Left lung (tissue), 4 donors: ENCODE measurements at regions not wholly inside any gene's neighbourhood (a gene's known extent, or its start where the extent isn't known, plus 50 kb on each side); places are given as distances from the start of the nearest gene placed in this dataset.

Experiments used
- ATAC-seq: fragments of 200-7000 bp; cut with Tn5 transposase; one replicate; pipeline ENCODE4 v1.9.1; 2020; ENCODE audit warnings: moderate library complexity
- DNase-seq, 4 donors: peaks; one replicate each; pipeline ENCODE4 v3.0.0-alpha.2; 2013 to 2020
- H3K27ac ChIP-seq, 2 donors: fragments of 200-600 bp; sonication (generic) in 1 of 2; one replicate each; pipeline versions ENCODE4 v1.5.0 to v1.8.0; 2020 to 2021
- H3K27me3 ChIP-seq, 2 donors: fragments of 200-600 bp; sonication (generic) in 1 of 2; one replicate each; pipeline versions ENCODE4 v1.5.0 to v1.8.0; 2020 to 2021
- H3K36me3 ChIP-seq, 2 donors: fragments of 200-600 bp; sonication (generic) in 1 of 2; one replicate each; pipeline versions ENCODE4 v1.5.0 to v1.8.0; 2020 to 2021
- H3K4me1 ChIP-seq, 2 donors: fragments of 200-600 bp; one replicate each; pipeline ENCODE4 v1.8.0; 2021
- H3K4me3 ChIP-seq, 2 donors: fragments of 200-600 bp; sonication (generic) in 1 of 2; one replicate each; pipeline versions ENCODE4 v1.5.0 to v1.8.0; 2020 to 2021; ENCODE audit warnings: mild to moderate bottlenecking in 1 of 2
- H3K9me3 ChIP-seq, 2 donors: fragments of 200-600 bp; sonication (generic) in 1 of 2; one replicate each; pipeline versions ENCODE4 v1.5.0 to v1.8.0; 2020 to 2021
- CTCF ChIP-seq, 2 donors: fragments of 200-600 bp; sonication (generic) in 1 of 2; IDR thresholded peaks; one replicate each; pipeline versions ENCODE4 v1.5.0 to v1.8.0; 2021; ENCODE audit warnings: antibody characterized with exemption in 2 of 2
- intact Hi-C, 2 donors: fragments of 100-400 bp; cut with DNase I; formaldehyde crosslinking; loops; one replicate each; pipeline versions ENCODE4 v1.11.2 to v1.14.2; 2022
- donor health status: DM: no; HTN: yes; CAD: no.
- donor health status: DM: no; HTN: no; CAD: no.

- intact Hi-C loops: no loop called here
- H3K27me3 ChIP-seq: no peaks in the 10 kb centered on the region
- no peaks in the 10 kb centered on the region for H3K4me1 ChIP-seq
- no peaks in the 10 kb centered on the region for H3K36me3 ChIP-seq
- ATAC-seq: no peak
- no peak overlapping the region for H3K27ac ChIP-seq
- no peak overlapping the region for H3K4me3 ChIP-seq
- no peak for DNase-seq
- TF ChIP-seq CTCF (IDR thresholded peaks at IDR 0.05): no peak
- no peaks in the 10 kb centered on the region for H3K9me3 ChIP-seq
Measured at GRCh38 chr15:53068636-53069035, 278.5 kb upstream of the ONECUT1 start.

GRCh38 chr15:53059273-53060043 is 269.3 kb upstream of the ONECUT1 start:
- Histone ChIP-seq H3K27ac (no peak overlapping the region), H3K36me3 (no peaks in the 10 kb centered on the region), H3K4me1 (no peaks in the 10 kb centered on the region), H3K4me3 (no peak overlapping the region), H3K9me3 (no peaks in the 10 kb centered on the region), H3K27me3 (no peaks in the 10 kb centered on the region)
- no peak for TF ChIP-seq CTCF (IDR thresholded peaks at IDR 0.05)
- ATAC-seq (no peak), DNase-seq (no peak)
- intact Hi-C loops: no loop called here

GRCh38 chr15:53046153-53046790 is 256.1 kb upstream of the ONECUT1 start:
- no peak for ATAC-seq
- TF ChIP-seq CTCF (IDR thresholded peaks at IDR 0.05): no peak

GRCh38 chr15:53038655-53038941 is 248.5 kb upstream of the ONECUT1 start:
- Histone ChIP-seq H3K4me3 (no peak overlapping the region), H3K36me3 (no peaks in the 10 kb centered on the region), H3K9me3 (no peaks in the 10 kb centered on the region), H3K27me3 (peaks cover 0 to 20% of the 10 kb centered on the region in 2 donors), H3K4me1 (no peaks in the 10 kb centered on the region), H3K27ac (no peak overlapping the region)
- no peak for DNase-seq
- ATAC-seq: no peak
- no peak for TF ChIP-seq CTCF (IDR thresholded peaks at IDR 0.05)
- intact Hi-C loops: no loop called here

More at GRCh38 chr15:53046153-53046790, 256.1 kb upstream of the ONECUT1 start:
- Histone ChIP-seq H3K4me3 (no peak overlapping the region), H3K4me1 (no peaks in the 10 kb centered on the region), H3K27ac (no peak overlapping the region), H3K9me3 (peaks cover 0 to 23% of the 10 kb centered on the region in 2 donors), H3K27me3 (no peaks in the 10 kb centered on the region), H3K36me3 (no peaks in the 10 kb centered on the region)
- intact Hi-C loops: no loop called here
- no peak for DNase-seq

GRCh38 chr15:53037904-53038654 is 247.9 kb upstream of the ONECUT1 start:
- TF ChIP-seq CTCF (IDR thresholded peaks at IDR 0.05): no peak
- no peak for DNase-seq
- H3K27ac ChIP-seq: no peak overlapping the region

More at GRCh38 chr15:53037904-53038654, 247.9 kb upstream of the ONECUT1 start:
- Histone ChIP-seq H3K4me1 (no peaks in the 10 kb centered on the region), H3K36me3 (no peaks in the 10 kb centered on the region), H3K4me3 (no peak overlapping the region), H3K9me3 (no peaks in the 10 kb centered on the region), H3K27me3 (peaks cover 0 to 20% of the 10 kb centered on the region in 2 donors)
- intact Hi-C loops: no loop called here
- ATAC-seq: no peak
